Endothelial cell (in vitro differentiated cells): ENCODE measurements at regions not wholly inside any gene's neighbourhood (a gene's known extent, or its start where the extent isn't known, plus 50 kb on each side); places are given as distances from the start of the nearest gene placed in this dataset.

Experiments used
- DNase-seq: peaks from one replicate; pipeline ENCODE4 v3.0.0; 2021; ENCODE audit warnings: low spot score
- H3K27ac Mint-ChIP-seq: one replicate; pipeline ENCODE4 v1.8.0; 2021; ENCODE audit warnings: mixed read lengths, inconsistent platforms; ENCODE audit not compliant: unreplicated experiment
- H3K27me3 Mint-ChIP-seq: one replicate; pipeline ENCODE4 v1.8.0; 2021; ENCODE audit warnings: mild to moderate bottlenecking, moderate library complexity, mixed read lengths, inconsistent platforms; ENCODE audit not compliant: unreplicated experiment
- H3K36me3 Mint-ChIP-seq: one replicate; pipeline ENCODE4 v1.8.0; 2021; ENCODE audit warnings: mild to moderate bottlenecking, low read depth, mixed read lengths, inconsistent platforms; ENCODE audit not compliant: unreplicated experiment
- H3K4me1 Mint-ChIP-seq: one replicate; pipeline ENCODE4 v1.8.0; 2021; ENCODE audit warnings: mild to moderate bottlenecking, mixed read lengths, inconsistent platforms; ENCODE audit not compliant: unreplicated experiment
- H3K4me3 Mint-ChIP-seq: one replicate; pipeline ENCODE4 v1.8.0; 2021; ENCODE audit warnings: mild to moderate bottlenecking, mixed read lengths, inconsistent platforms; ENCODE audit not compliant: unreplicated experiment
- H3K9me3 Mint-ChIP-seq: one replicate; pipeline ENCODE4 v1.8.0; 2021; ENCODE audit warnings: mixed read lengths, inconsistent platforms; ENCODE audit not compliant: unreplicated experiment
- TF ChIP-seq, protein P1 (sequence below): fragments of 200-600 bp; sonication (generic); IDR thresholded peaks from one replicate; pipeline ENCODE4 v1.5.0; 2021; ENCODE audit warnings: antibody characterized with exemption; ENCODE audit not compliant: unreplicated experiment

DNA sequence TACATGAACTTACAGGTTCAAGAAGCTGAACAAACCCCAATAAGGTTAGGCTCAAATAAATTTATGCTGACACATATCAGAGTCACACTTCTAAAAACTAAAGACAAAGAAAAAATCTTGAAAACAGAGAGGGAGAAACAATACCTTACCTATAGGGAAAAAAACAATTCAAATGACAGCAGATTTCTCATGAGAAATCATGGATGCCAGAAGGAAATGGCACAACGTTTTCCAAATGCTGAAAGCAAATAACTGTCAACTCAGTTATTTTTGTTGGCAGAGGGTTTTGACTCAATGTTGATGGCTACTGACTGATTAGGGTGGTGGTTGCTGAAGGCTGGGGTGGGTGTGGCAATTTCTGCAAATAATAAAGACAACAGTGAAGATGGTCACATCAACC is 239.4 kb downstream of the ARHGAP12 start:
- H3K4me1 Mint-ChIP-seq = peaks cover 8% of the 10 kb centered on the region
- H3K27ac Mint-ChIP-seq = no peak overlapping the region
- H3K27me3 Mint-ChIP-seq = no peaks in the 10 kb centered on the region
- TF ChIP-seq, protein P1, sequence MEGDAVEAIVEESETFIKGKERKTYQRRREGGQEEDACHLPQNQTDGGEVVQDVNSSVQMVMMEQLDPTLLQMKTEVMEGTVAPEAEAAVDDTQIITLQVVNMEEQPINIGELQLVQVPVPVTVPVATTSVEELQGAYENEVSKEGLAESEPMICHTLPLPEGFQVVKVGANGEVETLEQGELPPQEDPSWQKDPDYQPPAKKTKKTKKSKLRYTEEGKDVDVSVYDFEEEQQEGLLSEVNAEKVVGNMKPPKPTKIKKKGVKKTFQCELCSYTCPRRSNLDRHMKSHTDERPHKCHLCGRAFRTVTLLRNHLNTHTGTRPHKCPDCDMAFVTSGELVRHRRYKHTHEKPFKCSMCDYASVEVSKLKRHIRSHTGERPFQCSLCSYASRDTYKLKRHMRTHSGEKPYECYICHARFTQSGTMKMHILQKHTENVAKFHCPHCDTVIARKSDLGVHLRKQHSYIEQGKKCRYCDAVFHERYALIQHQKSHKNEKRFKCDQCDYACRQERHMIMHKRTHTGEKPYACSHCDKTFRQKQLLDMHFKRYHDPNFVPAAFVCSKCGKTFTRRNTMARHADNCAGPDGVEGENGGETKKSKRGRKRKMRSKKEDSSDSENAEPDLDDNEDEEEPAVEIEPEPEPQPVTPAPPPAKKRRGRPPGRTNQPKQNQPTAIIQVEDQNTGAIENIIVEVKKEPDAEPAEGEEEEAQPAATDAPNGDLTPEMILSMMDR = no peak
- H3K36me3 Mint-ChIP-seq = peaks cover 31% of the 10 kb centered on the region
- DNase-seq = no peak
- H3K4me3 Mint-ChIP-seq = no peak overlapping the region
- peaks cover 31% of the 10 kb centered on the region for H3K9me3 Mint-ChIP-seq

DNA sequence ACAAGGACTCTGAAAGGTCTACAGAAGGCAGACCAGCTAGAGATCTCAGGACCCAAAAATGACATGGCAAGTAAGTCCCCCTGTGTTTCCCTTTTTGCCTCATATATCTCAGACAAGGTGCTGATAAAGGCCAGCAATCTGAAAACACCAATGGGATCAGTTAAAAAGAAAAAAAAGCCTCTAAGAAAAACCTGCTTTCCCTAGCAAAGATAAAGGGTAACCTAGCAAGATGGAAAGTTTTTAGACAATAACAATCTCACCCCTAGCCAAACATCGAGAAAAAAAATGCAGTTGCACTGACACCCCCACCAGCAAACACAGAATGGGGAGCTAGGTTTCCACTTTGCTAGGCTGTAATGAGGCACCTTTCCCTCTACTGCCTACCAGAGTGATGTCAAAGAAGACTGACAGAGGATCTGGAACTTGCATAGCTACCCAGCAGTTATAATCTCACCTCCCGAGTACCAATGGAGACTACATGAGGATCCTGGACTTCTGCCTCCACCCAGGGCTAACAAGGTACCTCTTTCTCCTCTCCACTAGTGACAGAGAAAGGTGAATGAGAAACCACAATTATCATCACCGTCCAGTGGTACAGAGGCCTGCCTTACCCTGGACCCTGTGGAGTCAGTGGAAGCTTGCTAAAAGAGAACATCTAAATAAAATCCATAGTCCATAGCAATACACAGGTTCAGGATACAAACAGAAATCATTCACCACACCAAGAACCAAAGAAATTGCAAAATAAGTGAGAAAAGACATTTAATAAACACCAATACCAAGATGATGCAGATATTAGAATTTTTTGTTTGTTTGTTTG is 240.8 kb downstream of the ARHGAP12 start:
- H3K27me3 Mint-ChIP-seq = no peaks in the 10 kb centered on the region
- H3K36me3 Mint-ChIP-seq = peaks cover 31% of the 10 kb centered on the region
- no peak for DNase-seq
- TF ChIP-seq, protein P1 = no peak
- no peaks in the 10 kb centered on the region for H3K4me1 Mint-ChIP-seq
- H3K9me3 Mint-ChIP-seq = peaks cover 31% of the 10 kb centered on the region
- H3K4me3 Mint-ChIP-seq = no peak overlapping the region
- H3K27ac Mint-ChIP-seq = no peak overlapping the region

DNA sequence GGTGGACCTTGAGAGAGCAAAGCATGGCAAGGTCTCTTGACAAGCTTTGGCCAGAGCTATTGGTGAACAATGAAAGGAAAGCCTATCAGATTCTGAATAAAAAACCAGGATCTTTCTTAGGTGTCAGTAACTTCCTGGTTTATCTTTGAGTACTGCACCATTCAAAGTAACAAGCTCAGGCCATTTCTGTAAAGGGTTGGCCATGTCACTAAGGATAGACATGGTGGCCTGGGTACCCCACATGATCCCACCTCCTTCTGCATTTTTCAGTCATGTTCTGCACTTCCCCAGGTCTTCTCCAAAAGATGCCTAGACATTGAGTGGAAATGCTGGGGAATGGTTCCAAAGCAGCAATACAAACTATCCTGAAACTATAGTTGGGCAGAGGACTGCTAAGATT is 242.0 kb downstream of the ARHGAP12 start:
- peaks cover 5% of the 10 kb centered on the region for H3K27me3 Mint-ChIP-seq
- no peak overlapping the region for H3K27ac Mint-ChIP-seq
- H3K9me3 Mint-ChIP-seq = peaks cover 31% of the 10 kb centered on the region

DNA sequence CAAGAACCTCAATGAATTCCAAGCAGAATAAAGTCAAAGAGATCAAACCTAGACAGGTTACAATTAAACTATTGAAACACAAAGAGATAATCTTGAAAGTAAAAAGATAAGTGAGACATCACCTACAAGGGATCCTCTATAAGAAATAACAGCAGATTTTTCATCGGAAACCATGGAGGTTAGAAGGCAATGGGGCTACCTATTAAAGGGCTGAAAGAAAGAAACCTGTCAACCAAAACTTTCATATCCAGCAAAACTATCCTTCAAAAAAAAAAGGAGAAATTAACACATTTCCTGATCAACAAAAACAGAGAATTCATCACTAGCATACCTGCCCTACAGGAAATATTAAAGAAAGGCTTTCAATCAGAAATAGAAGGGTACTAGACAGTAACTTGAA is 244.9 kb downstream of the ARHGAP12 start:
- TF ChIP-seq, protein P1 = no peak
- H3K4me3 Mint-ChIP-seq = no peak overlapping the region
- H3K27ac Mint-ChIP-seq = no peak overlapping the region
- DNase-seq = no peak
- H3K27me3 Mint-ChIP-seq = peaks cover 7% of the 10 kb centered on the region
- peaks cover 16% of the 10 kb centered on the region for H3K9me3 Mint-ChIP-seq
- no peaks in the 10 kb centered on the region for H3K4me1 Mint-ChIP-seq
- H3K36me3 Mint-ChIP-seq = peaks cover 26% of the 10 kb centered on the region

More for the DNA sequence above, 242.0 kb downstream of the ARHGAP12 start:
- H3K4me1 Mint-ChIP-seq = no peaks in the 10 kb centered on the region
- TF ChIP-seq, protein P1 = no peak
- no peak overlapping the region for H3K4me3 Mint-ChIP-seq
- no peak for DNase-seq
- H3K36me3 Mint-ChIP-seq = peaks cover 38% of the 10 kb centered on the region

DNA sequence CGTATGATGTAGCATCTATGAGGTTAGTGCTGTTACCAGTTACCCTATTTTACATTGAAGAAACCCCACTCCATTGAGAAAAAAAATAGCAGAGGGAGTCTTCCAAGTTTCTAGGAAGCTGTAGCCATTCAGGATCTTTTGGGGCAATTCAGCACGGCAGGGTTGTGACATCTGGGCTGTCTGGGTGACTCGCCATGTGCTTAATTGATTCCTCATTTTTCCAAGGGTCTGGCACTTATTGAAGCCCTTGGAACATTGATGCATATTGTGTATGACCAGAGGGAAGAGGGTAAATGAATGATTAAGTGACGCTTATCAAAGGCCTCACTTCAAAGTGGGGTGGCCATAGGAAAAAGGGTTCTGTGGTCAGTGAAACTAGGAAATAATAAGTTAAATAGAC is 248.7 kb downstream of the ARHGAP12 start:
- Mint-ChIP-seq H3K9me3 (peaks cover 4% of the 10 kb centered on the region), H3K27me3 (peaks cover 13% of the 10 kb centered on the region), H3K4me1 (no peaks in the 10 kb centered on the region), H3K36me3 (peaks cover 17% of the 10 kb centered on the region), H3K4me3 (no peak overlapping the region), H3K27ac (no peak overlapping the region)
- TF ChIP-seq, protein P1 = no peak
- no peak for DNase-seq
